HepG2 (cell line): ENCODE measurements at regions not wholly inside any gene's neighbourhood (a gene's known extent, or its start where the extent isn't known, plus 50 kb on each side); places are given as distances from the start of the nearest gene placed in this dataset.

ENCODE experiments used
- CTCF ChIP-seq: sonication (generic); formaldehyde crosslinking; IDR thresholded peaks from 2 replicates; pipeline ENCODE4 v1.5.0; 2020; ENCODE audit warnings: mild to moderate bottlenecking, missing genetic modification reagents, moderate library complexity
- ELF1 ChIP-seq: sonication (generic); formaldehyde crosslinking; IDR thresholded peaks from 2 replicates; pipeline ENCODE4 v1.4.0; 2020; ENCODE audit warnings: missing genetic modification reagents
- ETS1 ChIP-seq: sonication (generic); formaldehyde crosslinking; IDR thresholded peaks from 2 replicates; pipeline ENCODE4 v1.4.0; 2020; ENCODE audit warnings: missing genetic modification reagents
- HNRNPLL ChIP-seq: fragments of 200-400 bp; formaldehyde crosslinking; IDR thresholded peaks from 2 replicates; pipeline ENCODE4 v1.6.1; 2017; ENCODE audit warnings: mild to moderate bottlenecking, low read depth, low read length; ENCODE audit not compliant: poor library complexity, severe bottlenecking
- MTA1 ChIP-seq: sonication (generic); formaldehyde crosslinking; IDR thresholded peaks from 2 replicates; pipeline ENCODE4 v1.4.0; 2020; ENCODE audit warnings: missing genetic modification reagents, mild to moderate bottlenecking, borderline replicate concordance
- SMAD1 ChIP-seq: sonication (generic); formaldehyde crosslinking; IDR thresholded peaks from 2 replicates; pipeline ENCODE4 v1.4.0; 2020; ENCODE audit warnings: missing genetic modification reagents, low read depth, mild to moderate bottlenecking, borderline replicate concordance
- SNAI1 ChIP-seq: sonication (generic); formaldehyde crosslinking; IDR thresholded peaks from 2 replicates; pipeline ENCODE4 v1.5.0; 2020; ENCODE audit warnings: mild to moderate bottlenecking, missing genetic modification reagents, borderline replicate concordance

DNA sequence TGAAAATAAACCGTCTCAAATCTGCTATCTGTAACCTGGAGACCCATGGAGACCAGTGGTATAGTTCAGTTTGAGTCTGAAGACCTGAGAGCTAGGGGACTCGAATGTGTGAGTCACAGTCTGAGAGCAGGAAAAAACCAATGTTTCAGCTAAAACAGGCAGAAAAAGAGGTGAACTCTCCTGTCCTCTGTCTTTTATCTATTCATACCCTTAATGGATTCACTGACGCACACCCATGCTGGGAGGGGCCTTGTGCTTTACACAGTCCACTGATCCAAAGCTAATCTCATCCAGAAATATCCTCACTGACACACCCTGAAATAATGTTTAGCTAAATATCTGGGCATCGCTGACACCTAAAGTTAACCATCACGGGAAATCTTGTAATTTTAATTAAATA is 297.9 kb downstream of the GPM6A start:
- TF ChIP-seq CTCF = no peak
- no peak for TF ChIP-seq MTA1
- TF ChIP-seq HNRNPLL = no peak
- TF ChIP-seq SNAI1 = no peak
- TF ChIP-seq ELF1 (CRISPR knock-in tag) = no peak
- no peak for TF ChIP-seq SMAD1 (CRISPR knock-in tag)
- no peak for TF ChIP-seq ETS1 (CRISPR knock-in tag)
